T-helper 17 cell (primary cell): ENCODE measurements at regions not wholly inside any gene's neighbourhood (a gene's known extent, or its start where the extent isn't known, plus 50 kb on each side); places are given as distances from the start of the nearest gene placed in this dataset.

Source experiments
- ATAC-seq: fragments of 150-1000 bp; cut with Tn5 transposase; 2 replicates; pipeline ENCODE4 v1.10.0; 2021; ENCODE audit warnings: mild to moderate bottlenecking, moderate library complexity
- DNase-seq, 3 donors: peaks; one replicate each; pipeline versions ENCODE4 v3.0.0 to v3.0.0-alpha.2; 2020 to 2021
- H3K9me3 ChIP-seq: one replicate; pipeline ENCODE4 v1.7.0; 2013; ENCODE audit warnings: low read length, mild to moderate bottlenecking; ENCODE audit not compliant: control insufficient read depth, poor library complexity, severe bottlenecking
- H3K27ac Mint-ChIP-seq: one replicate; pipeline ENCODE4 v1.8.0; 2022; ENCODE audit warnings: mild to moderate bottlenecking, moderate library complexity, mixed read lengths
- H3K27me3 Mint-ChIP-seq: one replicate; pipeline ENCODE4 v1.8.0; 2022; ENCODE audit warnings: mixed read lengths
- H3K36me3 Mint-ChIP-seq: one replicate; pipeline ENCODE4 v1.8.0; 2022; ENCODE audit warnings: low read depth, mixed read lengths
- H3K4me1 Mint-ChIP-seq: one replicate; pipeline ENCODE4 v1.8.0; 2022; ENCODE audit warnings: mild to moderate bottlenecking, mixed read lengths
- H3K4me3 Mint-ChIP-seq: one replicate; pipeline ENCODE4 v1.8.0; 2022; ENCODE audit warnings: mild to moderate bottlenecking, moderate library complexity, mixed read lengths

DNA sequence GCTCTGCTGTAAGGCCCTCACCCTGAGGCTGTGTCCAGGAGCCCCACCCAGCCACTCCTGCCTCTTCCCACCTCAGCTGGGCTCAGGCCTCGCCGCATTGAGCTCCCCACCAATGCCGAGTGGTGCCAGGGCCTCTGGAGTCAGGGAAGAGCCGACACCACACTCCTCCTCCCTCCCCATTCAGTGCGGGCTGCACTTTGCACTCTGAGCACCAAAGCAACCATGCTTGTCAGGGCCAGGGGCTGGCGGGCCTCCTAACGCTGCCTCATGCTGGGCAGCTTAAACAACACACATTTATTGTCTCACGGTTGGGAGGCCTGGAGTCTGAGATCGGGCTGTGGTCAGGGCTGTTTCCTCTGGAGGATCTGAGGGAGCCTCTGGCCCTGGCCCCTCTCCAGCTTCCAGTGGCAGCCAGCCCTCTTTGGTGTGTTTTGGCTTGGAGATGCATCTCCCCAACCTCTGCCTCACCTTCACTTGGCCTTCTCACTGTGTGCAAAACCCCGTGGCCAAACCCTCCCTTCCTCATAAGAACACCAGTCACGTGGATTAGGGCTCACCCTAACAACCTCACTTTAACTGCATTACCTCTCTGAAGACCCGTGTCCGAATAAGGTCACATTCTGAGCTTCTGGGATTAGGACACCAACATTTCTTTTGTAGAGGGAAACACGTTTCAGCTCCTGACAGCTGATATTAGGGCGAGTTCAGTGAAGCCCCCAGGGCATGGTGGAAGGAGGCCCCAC is 157.8 kb downstream of the MED10 start:
- Mint-ChIP-seq H3K4me1 (no peaks in the 10 kb centered on the region), H3K36me3 (no peaks in the 10 kb centered on the region), H3K27me3 (peaks cover 17% of the 10 kb centered on the region), H3K4me3 (no peak overlapping the region), H3K27ac (no peak overlapping the region)
- H3K9me3 ChIP-seq: no peaks in the 10 kb centered on the region
- DNase-seq (no peak), ATAC-seq (no peak)

DNA sequence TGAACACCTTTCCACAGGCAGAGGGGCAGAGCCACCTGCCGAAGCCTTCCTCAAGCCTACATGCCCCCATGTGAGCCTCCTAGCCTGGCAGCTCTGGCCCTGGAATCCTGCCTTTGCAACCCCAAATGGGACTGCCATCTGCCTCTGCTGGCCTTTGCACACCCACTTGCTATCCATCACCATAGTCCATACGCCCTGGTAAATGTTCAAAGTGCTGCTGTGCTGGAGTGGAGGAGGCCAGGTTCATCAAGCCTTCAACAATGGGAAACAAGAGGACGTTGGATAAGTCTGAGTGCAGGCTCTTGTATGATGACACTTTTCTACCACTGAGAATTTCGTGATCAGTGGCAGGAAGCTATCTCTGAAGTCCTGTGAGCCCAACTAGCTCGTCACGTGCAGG is 159.8 kb downstream of the MED10 start:
- Mint-ChIP-seq H3K27me3 (peaks cover 17% of the 10 kb centered on the region), H3K4me3 (no peak overlapping the region), H3K27ac (no peak overlapping the region), H3K4me1 (no peaks in the 10 kb centered on the region), H3K36me3 (no peaks in the 10 kb centered on the region)
- no peaks in the 10 kb centered on the region for H3K9me3 ChIP-seq
- no peak for DNase-seq
- ATAC-seq: no peak

DNA sequence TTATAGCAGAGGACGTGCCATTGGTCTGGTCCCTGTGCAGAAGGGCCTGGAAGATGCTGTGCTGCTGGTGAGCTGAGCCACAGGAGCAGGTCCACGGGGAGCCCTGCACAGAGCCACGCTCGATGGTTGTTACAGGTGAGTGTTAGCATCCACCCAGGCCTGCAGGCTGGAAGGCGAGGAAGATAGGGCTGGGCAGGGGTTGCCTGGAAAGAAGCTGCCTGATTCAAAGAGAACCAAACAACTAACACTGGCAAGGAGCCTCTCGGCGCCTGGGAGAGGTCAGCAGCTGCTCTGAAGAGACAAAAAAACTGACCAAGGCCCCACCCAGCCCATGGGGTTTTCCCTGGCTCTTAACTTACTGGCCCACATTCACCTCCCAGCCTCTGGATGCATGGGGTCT is 160.2 kb downstream of the MED10 start:
- Mint-ChIP-seq H3K27me3 (peaks cover 17% of the 10 kb centered on the region), H3K4me1 (no peaks in the 10 kb centered on the region), H3K4me3 (no peak overlapping the region), H3K27ac (no peak overlapping the region), H3K36me3 (no peaks in the 10 kb centered on the region)
- DNase-seq (no peak), ATAC-seq (no peak)
- no peaks in the 10 kb centered on the region for H3K9me3 ChIP-seq

DNA sequence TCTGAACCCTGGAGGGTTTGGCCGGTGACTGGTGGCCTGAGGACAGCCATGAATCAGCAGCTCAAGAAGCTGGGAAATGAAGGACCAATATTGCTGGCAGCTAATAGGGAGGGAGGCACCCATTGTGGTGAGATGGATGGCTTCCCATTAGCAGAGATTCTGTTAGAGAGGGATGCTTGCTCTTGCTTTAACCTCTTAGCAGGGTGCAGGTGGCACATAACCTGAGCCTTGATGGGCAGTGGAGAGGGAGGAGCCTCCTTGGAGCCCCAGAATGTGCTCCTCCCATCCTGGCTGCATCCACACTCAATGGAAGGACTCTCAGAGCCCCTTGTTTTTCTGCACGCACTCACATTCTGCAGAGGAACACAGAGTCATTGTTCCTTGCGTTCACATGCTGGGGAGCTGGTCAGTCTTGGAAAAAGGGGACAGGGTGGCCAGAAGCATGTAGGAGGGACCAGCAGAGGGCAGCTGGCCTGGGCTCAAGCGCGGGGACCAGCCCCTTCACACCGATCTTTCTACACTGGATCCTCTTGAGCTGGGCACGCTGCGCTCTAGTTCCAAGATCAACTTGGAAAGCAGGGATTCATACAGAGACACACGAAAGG is 161.8 kb downstream of the MED10 start:
- Mint-ChIP-seq H3K36me3 (no peaks in the 10 kb centered on the region), H3K27ac (no peak overlapping the region), H3K4me3 (no peak overlapping the region), H3K27me3 (peaks cover 17% of the 10 kb centered on the region), H3K4me1 (no peaks in the 10 kb centered on the region)
- DNase-seq (no peak), ATAC-seq (no peak)
- H3K9me3 ChIP-seq: no peaks in the 10 kb centered on the region

DNA sequence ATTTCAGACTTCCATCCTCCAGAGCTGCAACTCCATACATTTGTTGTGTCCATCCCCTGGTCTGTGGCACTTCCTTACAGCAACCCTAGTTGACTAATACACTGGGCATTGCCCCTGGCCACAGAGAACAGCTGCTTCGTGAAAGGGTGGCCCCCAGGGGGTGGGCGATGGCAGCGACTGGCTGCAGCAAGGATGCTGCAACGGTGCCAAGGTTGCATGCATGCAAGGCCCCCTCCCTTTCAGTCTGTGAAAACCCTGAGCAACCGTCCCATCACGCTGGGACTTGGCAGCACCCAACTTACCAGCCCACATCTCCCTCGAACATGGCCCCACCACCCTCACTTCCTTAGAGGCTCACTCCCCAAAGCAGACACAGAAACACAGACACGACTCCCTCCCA is 162.5 kb downstream of the MED10 start:
- no peak for DNase-seq
- Mint-ChIP-seq H3K4me1 (no peaks in the 10 kb centered on the region), H3K36me3 (no peaks in the 10 kb centered on the region), H3K27ac (no peak overlapping the region), H3K4me3 (no peak overlapping the region), H3K27me3 (peaks cover 11% of the 10 kb centered on the region)
- ATAC-seq: no peak
- H3K9me3 ChIP-seq: no peaks in the 10 kb centered on the region

DNA sequence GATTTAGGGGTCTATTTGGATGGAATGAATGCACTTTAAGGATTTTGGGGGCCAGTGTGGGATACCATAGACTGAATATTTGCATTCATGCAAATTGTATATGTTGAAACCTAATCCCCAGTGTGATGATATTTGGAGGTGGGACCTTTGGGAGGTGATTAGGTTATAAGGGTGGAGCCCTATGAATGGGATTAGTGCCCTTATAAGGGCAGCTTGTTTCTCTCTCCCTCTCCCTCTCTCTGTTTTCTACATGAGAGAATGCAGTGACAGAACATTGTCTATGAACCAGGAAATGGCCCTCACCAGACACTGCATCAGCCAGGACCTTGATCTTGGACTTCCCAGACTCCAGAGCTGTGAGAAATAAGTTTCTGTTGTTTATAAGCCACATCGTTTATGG is 166.1 kb downstream of the MED10 start:
- no peak overlapping the region for H3K4me3 Mint-ChIP-seq
- no peak overlapping the region for H3K27ac Mint-ChIP-seq
- no peaks in the 10 kb centered on the region for H3K36me3 Mint-ChIP-seq

DNA sequence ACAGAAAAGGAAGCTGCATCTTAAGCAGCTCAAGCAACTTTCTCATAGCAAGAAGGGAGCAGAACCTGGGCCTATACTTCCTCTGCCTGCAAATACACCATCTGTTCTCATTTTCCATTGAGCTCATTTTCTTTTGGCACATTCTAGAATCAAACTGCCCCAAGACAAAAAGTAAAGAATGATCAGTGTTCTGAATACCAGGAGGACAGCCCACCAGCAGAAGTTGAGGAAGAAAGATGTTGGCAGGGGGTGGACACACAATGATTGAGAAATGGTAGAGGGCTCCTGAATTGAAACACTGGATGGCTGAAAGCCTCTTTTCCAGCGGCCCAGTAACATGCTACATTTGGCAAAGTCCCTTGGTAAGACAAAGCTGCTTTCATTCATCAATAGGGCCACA is 171.8 kb downstream of the MED10 start:
- no peaks in the 10 kb centered on the region for H3K9me3 ChIP-seq
- Mint-ChIP-seq H3K27ac (no peak overlapping the region), H3K36me3 (no peaks in the 10 kb centered on the region), H3K4me3 (no peak overlapping the region), H3K27me3 (no peaks in the 10 kb centered on the region), H3K4me1 (no peaks in the 10 kb centered on the region)
- ATAC-seq (no peak), DNase-seq (no peak)

More for the DNA sequence above, 166.1 kb downstream of the MED10 start:
- ATAC-seq (no peak), DNase-seq (no peak)
- Mint-ChIP-seq H3K4me1 (no peaks in the 10 kb centered on the region), H3K27me3 (peaks cover 7% of the 10 kb centered on the region)
- no peaks in the 10 kb centered on the region for H3K9me3 ChIP-seq

DNA sequence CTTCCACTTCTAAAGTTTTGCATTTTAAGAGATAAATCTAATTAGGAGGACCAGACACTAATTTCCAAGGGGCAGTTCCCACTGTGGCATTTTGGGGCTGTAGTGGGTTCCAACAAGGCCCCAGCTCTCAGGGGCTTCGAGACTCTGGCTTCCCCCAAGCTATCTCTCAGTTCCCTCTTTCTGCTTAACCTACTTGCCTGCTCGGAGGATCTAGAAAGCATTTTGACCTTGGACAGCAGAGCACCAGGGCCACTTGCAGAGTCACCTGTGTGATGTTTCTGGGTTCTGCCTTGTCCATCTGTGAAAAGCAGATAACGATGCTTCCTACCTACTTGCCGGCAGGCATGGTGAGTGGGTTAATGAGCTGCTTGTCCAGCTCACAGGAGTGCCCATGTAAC is 175.4 kb downstream of the MED10 start:
- ATAC-seq (no peak), DNase-seq (no peak)
- Mint-ChIP-seq H3K27me3 (peaks cover 8% of the 10 kb centered on the region), H3K4me1 (no peaks in the 10 kb centered on the region), H3K4me3 (no peak overlapping the region), H3K27ac (no peak overlapping the region), H3K36me3 (no peaks in the 10 kb centered on the region)
- no peaks in the 10 kb centered on the region for H3K9me3 ChIP-seq

DNA sequence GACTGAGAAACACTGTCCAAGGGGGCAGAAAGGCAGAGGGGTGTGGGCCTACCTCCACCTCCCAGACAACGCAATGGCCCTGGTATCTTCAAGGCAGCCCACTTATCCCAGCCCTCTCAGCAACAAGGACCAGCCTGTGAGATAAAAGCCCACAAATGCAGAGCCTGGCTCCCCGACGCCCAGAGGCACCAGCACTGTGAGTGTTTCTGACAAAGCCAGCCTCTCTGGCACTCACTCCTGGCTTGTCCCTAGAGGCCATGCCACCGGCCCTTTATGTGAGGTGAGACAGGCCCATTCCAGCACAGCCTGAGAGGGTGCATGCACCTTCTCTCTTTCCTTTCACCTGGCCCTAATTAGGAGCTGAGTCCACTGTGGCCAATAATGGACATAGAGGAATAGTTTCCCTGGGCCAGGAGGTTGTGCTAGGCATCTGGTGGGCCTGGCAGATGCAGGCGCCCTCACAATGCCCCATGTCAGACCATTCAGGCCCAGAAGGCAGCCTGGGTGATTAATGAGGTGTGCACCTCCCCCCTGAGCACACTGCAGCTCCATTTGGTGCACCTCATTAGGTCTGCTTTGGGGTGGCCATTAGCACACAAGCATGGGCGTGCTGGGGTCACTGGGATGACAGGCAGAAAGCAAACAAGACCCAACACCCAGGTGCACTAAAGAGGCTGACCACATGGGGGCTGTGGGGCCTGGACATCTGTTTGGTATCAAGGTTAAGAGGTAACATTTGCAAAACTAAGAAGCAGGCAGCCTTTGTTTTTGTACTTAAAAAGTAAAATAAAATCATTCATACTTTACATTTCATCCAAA is 176.0 kb downstream of the MED10 start:
- H3K4me1 Mint-ChIP-seq: no peaks in the 10 kb centered on the region
- peaks cover 8% of the 10 kb centered on the region for H3K27me3 Mint-ChIP-seq
- no peaks in the 10 kb centered on the region for H3K9me3 ChIP-seq
- no peak overlapping the region for H3K27ac Mint-ChIP-seq
- ATAC-seq: no peak
- no peaks in the 10 kb centered on the region for H3K36me3 Mint-ChIP-seq
- no peak for DNase-seq
- no peak overlapping the region for H3K4me3 Mint-ChIP-seq

DNA sequence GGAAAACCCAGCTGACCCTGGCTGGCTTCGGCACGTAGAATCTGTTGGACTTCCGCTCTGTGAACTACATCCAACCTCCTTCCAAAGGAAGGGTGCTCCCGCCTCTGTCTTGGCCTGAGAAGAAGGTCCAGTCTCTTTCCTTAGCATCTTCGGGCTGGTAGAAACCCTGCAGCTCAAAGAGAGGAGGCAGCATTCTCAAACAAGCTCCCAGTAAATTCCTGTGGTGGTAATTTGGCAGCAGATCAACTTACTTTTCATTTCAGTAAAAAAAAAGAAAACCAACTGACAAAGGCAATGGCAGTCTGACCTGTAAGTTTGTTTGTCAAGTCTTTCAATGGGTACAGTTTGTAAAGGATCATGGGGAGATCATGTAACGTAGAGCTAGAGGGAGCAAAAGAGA is 176.7 kb downstream of the MED10 start:
- ATAC-seq (no peak), DNase-seq (no peak)
- H3K4me1 Mint-ChIP-seq: no peaks in the 10 kb centered on the region

DNA sequence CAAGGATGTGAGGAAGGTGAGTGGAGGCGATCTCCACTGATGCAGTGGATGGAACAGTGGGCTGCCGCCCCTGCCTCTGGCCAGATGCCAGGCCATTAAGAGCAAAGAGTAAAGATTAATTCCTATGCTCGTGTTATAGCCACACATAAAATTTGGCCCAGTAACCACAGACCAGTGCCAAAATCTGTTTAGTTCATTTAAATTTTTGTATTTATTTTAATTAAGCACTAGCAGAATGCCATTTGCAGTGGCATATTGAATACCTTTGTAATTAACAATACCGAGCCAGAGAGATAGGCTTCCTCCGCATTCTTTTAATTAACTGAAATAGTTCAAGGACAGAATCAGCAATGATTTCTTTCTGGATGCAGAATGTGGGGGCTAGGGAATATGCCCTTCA is 179.8 kb downstream of the MED10 start:
- H3K4me3 Mint-ChIP-seq: no peak overlapping the region
- H3K27ac Mint-ChIP-seq: no peak overlapping the region

More for the DNA sequence above, 176.7 kb downstream of the MED10 start:
- no peaks in the 10 kb centered on the region for H3K9me3 ChIP-seq
- Mint-ChIP-seq H3K27me3 (peaks cover 8% of the 10 kb centered on the region), H3K27ac (no peak overlapping the region), H3K4me3 (no peak overlapping the region), H3K36me3 (no peaks in the 10 kb centered on the region)

DNA sequence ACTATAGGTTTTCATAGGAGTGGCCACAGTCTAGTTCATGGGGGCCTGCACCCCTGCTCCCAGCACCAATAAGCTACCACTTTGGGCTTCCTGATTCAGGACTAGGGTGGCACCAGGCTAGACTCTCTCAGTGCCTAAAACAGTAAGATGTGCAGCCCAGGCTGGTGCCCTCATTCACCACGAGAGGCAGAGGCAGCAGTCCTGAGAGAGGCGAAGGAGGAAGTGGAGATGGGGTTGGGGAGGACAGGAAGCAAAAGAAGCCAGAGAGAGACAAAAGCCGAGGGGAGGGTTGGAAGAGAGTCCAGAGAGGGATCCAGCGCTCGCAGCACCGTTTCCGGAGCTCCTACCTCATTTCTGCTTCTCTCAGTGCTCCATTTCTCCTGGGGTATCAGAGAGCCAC is 180.9 kb downstream of the MED10 start:
- no peaks in the 10 kb centered on the region for H3K9me3 ChIP-seq
- ATAC-seq: no peak
- Mint-ChIP-seq H3K4me1 (no peaks in the 10 kb centered on the region), H3K27me3 (peaks cover 8% of the 10 kb centered on the region), H3K36me3 (no peaks in the 10 kb centered on the region), H3K27ac (no peak overlapping the region), H3K4me3 (no peak overlapping the region)
- no peak for DNase-seq

More for the DNA sequence above, 179.8 kb downstream of the MED10 start:
- peaks cover 8% of the 10 kb centered on the region for H3K27me3 Mint-ChIP-seq
- no peaks in the 10 kb centered on the region for H3K9me3 ChIP-seq
- H3K36me3 Mint-ChIP-seq: no peaks in the 10 kb centered on the region
- ATAC-seq (no peak), DNase-seq (no peak)
- no peaks in the 10 kb centered on the region for H3K4me1 Mint-ChIP-seq

DNA sequence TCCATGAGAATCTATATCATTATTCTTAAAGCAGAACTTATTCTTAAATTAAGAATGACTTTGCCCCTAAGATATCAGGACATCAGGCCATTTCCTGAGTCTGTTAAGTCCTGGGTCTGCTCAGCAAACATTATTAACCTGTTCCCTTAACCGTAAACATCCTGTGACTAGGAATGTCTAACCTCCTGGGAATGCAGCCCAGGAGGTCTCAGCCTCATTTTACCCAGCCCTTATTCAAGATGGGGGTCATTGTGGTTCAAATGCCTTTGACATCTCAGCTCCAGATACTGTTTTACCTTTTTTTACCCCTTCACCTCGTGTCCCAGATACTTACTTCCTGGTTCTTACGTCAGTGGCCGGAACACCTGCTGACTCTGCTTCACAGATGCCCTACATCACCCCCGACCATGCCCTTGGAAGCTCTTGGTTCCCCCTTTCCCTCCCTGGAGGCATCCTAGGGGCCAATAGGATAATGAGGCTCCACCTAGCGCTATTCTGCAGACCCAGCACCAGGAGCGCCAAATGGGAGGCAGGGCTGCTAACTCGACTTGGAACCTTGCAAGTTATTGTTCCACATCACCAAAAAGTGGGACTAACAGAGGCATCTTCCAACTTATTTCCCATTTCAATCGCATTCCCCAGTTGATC is 182.5 kb downstream of the MED10 start:
- ATAC-seq (no peak), DNase-seq (no peak)
- Mint-ChIP-seq H3K36me3 (no peaks in the 10 kb centered on the region), H3K4me1 (no peaks in the 10 kb centered on the region), H3K27ac (no peak overlapping the region), H3K27me3 (peaks cover 8% of the 10 kb centered on the region), H3K4me3 (no peak overlapping the region)
- no peaks in the 10 kb centered on the region for H3K9me3 ChIP-seq
